Neural progenitor cell (in vitro differentiated cells): ENCODE measurements at regions not wholly inside any gene's neighbourhood (a gene's known extent, or its start where the extent isn't known, plus 50 kb on each side); places are given as distances from the start of the nearest gene placed in this dataset.

Experiments
- EZH2 ChIP-seq: fragments of 200-600 bp; sonication (generic); IDR thresholded peaks from 2 replicates; pipeline ENCODE4 v1.6.1; 2017; ENCODE audit warnings: antibody characterized with exemption, mild to moderate bottlenecking, moderate library complexity
- TF ChIP-seq, protein P1 (sequence below): fragments of 200-600 bp; sonication (generic); IDR thresholded peaks from 2 replicates; pipeline ENCODE4 v1.5.1; 2017; ENCODE audit warnings: antibody characterized with exemption, mild to moderate bottlenecking

DNA sequence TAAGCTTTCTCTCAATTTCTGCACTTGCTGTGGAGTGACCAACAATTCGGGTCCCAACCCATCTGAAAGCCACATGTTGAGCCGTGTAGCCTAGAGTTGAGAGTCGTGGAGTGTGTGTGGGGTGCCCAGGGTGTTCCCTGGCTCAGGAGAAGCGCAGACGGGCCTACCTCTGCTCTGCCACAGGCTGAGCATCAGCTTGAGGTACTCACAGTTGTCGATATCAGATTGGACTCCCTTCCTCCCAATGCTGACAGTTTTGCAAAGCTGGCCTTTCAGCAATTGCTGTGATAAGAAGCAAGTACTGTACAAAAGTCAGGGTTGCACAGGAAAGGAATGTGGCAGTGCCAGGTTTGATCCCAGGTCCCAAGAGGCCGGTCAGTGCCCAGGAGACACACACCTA lies 133.4 kb upstream of the SPACA7 start:
- TF ChIP-seq, protein P1, sequence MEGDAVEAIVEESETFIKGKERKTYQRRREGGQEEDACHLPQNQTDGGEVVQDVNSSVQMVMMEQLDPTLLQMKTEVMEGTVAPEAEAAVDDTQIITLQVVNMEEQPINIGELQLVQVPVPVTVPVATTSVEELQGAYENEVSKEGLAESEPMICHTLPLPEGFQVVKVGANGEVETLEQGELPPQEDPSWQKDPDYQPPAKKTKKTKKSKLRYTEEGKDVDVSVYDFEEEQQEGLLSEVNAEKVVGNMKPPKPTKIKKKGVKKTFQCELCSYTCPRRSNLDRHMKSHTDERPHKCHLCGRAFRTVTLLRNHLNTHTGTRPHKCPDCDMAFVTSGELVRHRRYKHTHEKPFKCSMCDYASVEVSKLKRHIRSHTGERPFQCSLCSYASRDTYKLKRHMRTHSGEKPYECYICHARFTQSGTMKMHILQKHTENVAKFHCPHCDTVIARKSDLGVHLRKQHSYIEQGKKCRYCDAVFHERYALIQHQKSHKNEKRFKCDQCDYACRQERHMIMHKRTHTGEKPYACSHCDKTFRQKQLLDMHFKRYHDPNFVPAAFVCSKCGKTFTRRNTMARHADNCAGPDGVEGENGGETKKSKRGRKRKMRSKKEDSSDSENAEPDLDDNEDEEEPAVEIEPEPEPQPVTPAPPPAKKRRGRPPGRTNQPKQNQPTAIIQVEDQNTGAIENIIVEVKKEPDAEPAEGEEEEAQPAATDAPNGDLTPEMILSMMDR = no peak
- TF ChIP-seq EZH2 = no peak
